ENCODE measurements at regions not wholly inside any gene's neighbourhood (a gene's known extent, or its start where the extent isn't known, plus 50 kb on each side); places are given as distances from the start of the nearest gene placed in this dataset.

DNA sequence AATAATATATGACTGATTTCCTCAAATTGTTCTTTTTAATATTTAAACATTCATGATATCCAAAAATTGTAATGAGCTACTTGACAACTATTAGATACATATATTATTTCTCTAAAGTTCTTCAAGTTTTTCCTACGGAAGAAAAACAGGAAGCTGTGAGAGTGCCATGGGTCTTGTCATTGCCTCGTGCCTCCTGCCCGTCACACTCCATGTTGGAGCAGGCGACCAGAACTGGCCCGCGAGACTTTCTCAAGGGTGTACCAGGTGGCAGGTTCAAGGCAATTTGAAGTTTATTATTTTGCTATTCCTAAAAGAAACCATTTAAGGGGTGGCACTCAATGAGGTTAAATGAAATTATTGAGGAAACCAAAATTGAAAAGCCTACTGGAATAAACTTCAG lies 337.2 kb downstream of the HACE1 start:
- ChIA-PET SMC1A (ENCODE audit: uncharacterized antibody, unreplicated experiment) (no interaction called here), RAD21 (ENCODE audit: unreplicated experiment) (no interaction called here), POLR2A (no interaction called here), CTCF (interaction anchor here (0.9 kb wide), 1 partner anchor 1375 kb away, joined by 3 read pairs; no protein-coding TSS in a partner anchor)
- Histone ChIP-seq H3K4me2 (ENCODE audit: control insufficient read depth, insufficient read depth) (no peak overlapping the region), H3K79me2 (ENCODE audit: control insufficient read depth, insufficient read depth, low read length) (no peaks in the 10 kb centered on the region), H3K4me3 (no peak overlapping the region), H3K9ac (ENCODE audit: control insufficient read depth, insufficient read depth, low read length) (no peak overlapping the region), H3K36me3 (ENCODE audit: control insufficient read depth in 2 of 2, insufficient read depth in 2 of 2, low read length in 1 of 2) (no peaks in the 10 kb centered on the region), H3K27me3 (replicated peaks in 1 of 2; ENCODE audit: control insufficient read depth in 2 of 2, insufficient read depth in 2 of 2, low read length in 1 of 2) (no peaks in the 10 kb centered on the region), H2AFZ (ENCODE audit: control insufficient read depth, low read depth, low read length) (no peak overlapping the region), H3K27ac (ENCODE audit: control insufficient read depth, insufficient read depth) (no peak overlapping the region), H3K9me3 (replicated peaks; ENCODE audit: control insufficient read depth, insufficient read depth, low read length) (no peaks in the 10 kb centered on the region), H3K4me1 (ENCODE audit: control insufficient read depth, insufficient read depth, low read length) (no peaks in the 10 kb centered on the region), H4K20me1 (ENCODE audit: control insufficient read depth, insufficient read depth) (no peaks in the 10 kb centered on the region)
- intact Hi-C loops (cut with micrococcal nuclease; ENCODE audit: unreplicated experiment), result loop anchor here (10.0 kb wide), 2 partner anchors 288 to 508 kb away; no protein-coding TSS in a partner anchor
- no peak for ATAC-seq
- no TSS peak for BruUV-seq (replicated peaks)
- DNase-seq (ENCODE audit: low read depth, low spot score), result no peak
- no peak for TF ChIP-seq SIN3A (IDR thresholded peaks at IDR 0.05; ENCODE audit: low read depth, low read length)
- TF ChIP-seq ZNF622 (IDR thresholded peaks at IDR 0.05), result no peak
- no peak for TF ChIP-seq HDAC2 (IDR thresholded peaks at IDR 0.05)
- TF ChIP-seq, protein P1, sequence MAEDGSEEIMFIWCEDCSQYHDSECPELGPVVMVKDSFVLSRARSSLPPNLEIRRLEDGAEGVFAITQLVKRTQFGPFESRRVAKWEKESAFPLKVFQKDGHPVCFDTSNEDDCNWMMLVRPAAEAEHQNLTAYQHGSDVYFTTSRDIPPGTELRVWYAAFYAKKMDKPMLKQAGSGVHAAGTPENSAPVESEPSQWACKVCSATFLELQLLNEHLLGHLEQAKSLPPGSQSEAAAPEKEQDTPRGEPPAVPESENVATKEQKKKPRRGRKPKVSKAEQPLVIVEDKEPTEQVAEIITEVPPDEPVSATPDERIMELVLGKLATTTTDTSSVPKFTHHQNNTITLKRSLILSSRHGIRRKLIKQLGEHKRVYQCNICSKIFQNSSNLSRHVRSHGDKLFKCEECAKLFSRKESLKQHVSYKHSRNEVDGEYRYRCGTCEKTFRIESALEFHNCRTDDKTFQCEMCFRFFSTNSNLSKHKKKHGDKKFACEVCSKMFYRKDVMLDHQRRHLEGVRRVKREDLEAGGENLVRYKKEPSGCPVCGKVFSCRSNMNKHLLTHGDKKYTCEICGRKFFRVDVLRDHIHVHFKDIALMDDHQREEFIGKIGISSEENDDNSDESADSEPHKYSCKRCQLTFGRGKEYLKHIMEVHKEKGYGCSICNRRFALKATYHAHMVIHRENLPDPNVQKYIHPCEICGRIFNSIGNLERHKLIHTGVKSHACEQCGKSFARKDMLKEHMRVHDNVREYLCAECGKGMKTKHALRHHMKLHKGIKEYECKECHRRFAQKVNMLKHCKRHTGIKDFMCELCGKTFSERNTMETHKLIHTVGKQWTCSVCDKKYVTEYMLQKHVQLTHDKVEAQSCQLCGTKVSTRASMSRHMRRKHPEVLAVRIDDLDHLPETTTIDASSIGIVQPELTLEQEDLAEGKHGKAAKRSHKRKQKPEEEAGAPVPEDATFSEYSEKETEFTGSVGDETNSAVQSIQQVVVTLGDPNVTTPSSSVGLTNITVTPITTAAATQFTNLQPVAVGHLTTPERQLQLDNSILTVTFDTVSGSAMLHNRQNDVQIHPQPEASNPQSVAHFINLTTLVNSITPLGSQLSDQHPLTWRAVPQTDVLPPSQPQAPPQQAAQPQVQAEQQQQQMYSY (CRISPR knock-in tag; IDR thresholded peaks at IDR 0.05), result no peak
- no peak for TF ChIP-seq POLR2AphosphoS5 (IDR thresholded peaks at IDR 0.05; ENCODE audit: low read length)
- TF ChIP-seq RFX5 (IDR thresholded peaks at IDR 0.05; ENCODE audit: low read depth, low read length), result no peak
- no peak for TF ChIP-seq RUNX3 (IDR thresholded peaks at IDR 0.05; ENCODE audit: low read length)
- no peak for TF ChIP-seq TCF3 (IDR thresholded peaks at IDR 0.05; ENCODE audit: borderline replicate concordance, insufficient read depth, low read depth, low read length)
- no peak for TF ChIP-seq MYC (IDR thresholded peaks at IDR 0.05; ENCODE audit: insufficient read depth, insufficient read length, insufficient replicate concordance, low read length, severe bottlenecking)
- TF ChIP-seq NFYB (IDR thresholded peaks at IDR 0.05; ENCODE audit: insufficient read depth, low read depth, low read length), result no peak
- no peak for TF ChIP-seq KDM1A (IDR thresholded peaks at IDR 0.05; ENCODE audit: borderline replicate concordance)
- TF ChIP-seq SREBF1 (IDR thresholded peaks at IDR 0.05; ENCODE audit: low read length), result no peak
- TF ChIP-seq LARP7 (IDR thresholded peaks at IDR 0.05), result no peak
- no peak for TF ChIP-seq BACH1 (IDR thresholded peaks at IDR 0.05; ENCODE audit: borderline replicate concordance)
- TF ChIP-seq NBN (IDR thresholded peaks at IDR 0.05), result no peak
- TF ChIP-seq SPI1 (IDR thresholded peaks at IDR 0.05; ENCODE audit: borderline replicate concordance, insufficient read depth, low read depth, low read length), result no peak
- TF ChIP-seq WRNIP1 (IDR thresholded peaks at IDR 0.05; ENCODE audit: borderline replicate concordance, low read depth, low read length), result no peak
- no peak for TF ChIP-seq JUNB (IDR thresholded peaks at IDR 0.05)
- in situ Hi-C loops (cut with MboI), result no loop called here
- 49% methylated on average over 6 of the region's 6 CpGs for WGBS (ENCODE audit: insufficient coverage, insufficient replicate concordance, low lambda C conversion rate, missing lambda C conversion rate)
- no peak for FAIRE-seq
